Esophagus squamous epithelium (tissue), 4 donors: ENCODE measurements at regions not wholly inside any gene's neighbourhood (a gene's known extent, or its start where the extent isn't known, plus 50 kb on each side); places are given as distances from the start of the nearest gene placed in this dataset.

Experiments used
- CTCF ChIP-seq, 6 experiments: fragments of 450-650 bp in 4 of 6; fragments of 200-600 bp in 2 of 6; sonication (generic) in 2 of 6; IDR thresholded peaks; one replicate each; pipeline ENCODE4 v1.5.1; 2016 to 2019; ENCODE audit warnings: antibody characterized with exemption in 6 of 6, mild to moderate bottlenecking in 4 of 6, moderate library complexity in 4 of 6
- POLR2A ChIP-seq, 4 donors: fragments of 450-650 bp; IDR thresholded peaks; one replicate each; pipeline ENCODE4 v1.6.1; 2017; ENCODE audit warnings: antibody characterized with exemption in 4 of 4, mild to moderate bottlenecking in 4 of 4, moderate library complexity in 3 of 4

- TF ChIP-seq CTCF (IDR thresholded peaks at IDR 0.05) (no peak), POLR2A (IDR thresholded peaks at IDR 0.05) (no peak)
These were observed 183.9 kb upstream of the FIGN start for GRCh38 chr2:163919717-163920116.
